ENCODE measurements at regions not wholly inside any gene's neighbourhood (a gene's known extent, or its start where the extent isn't known, plus 50 kb on each side); places are given as distances from the start of the nearest gene placed in this dataset.
"Not testable (repeated sequence)": the region's sequence is repeated elsewhere in the genome, so short reads cannot be mapped to it uniquely, and the experiment has no call there.

- TF ChIP-seq CTCF, POLR2A, POLR2AphosphoS5, EP300 (IDR thresholded peaks at IDR 0.05): not testable (repeated sequence)
These were observed 680.2 kb downstream of the TGIF2LX start for GRCh38 chrX:90601921-90602320.

Measured in stomach (tissue), 4 donors.